Retina (tissue), 1 donor: ENCODE measurements at regions not wholly inside any gene's neighbourhood (a gene's known extent, or its start where the extent isn't known, plus 50 kb on each side); places are given as distances from the start of the nearest gene placed in this dataset.

ENCODE experiments used
- DNase-seq: peaks from one replicate; pipeline ENCODE4 v3.0.0-alpha.2; 2016

GRCh38 chr6:125665295-125665814 is 84.1 kb upstream of the HEY2 start:
- no peak for DNase-seq

- no peak for DNase-seq
These were observed 82.1 kb upstream of the HEY2 start for GRCh38 chr6:125667326-125667725.

GRCh38 chr6:125668071-125668470 is 81.4 kb upstream of the HEY2 start:
- DNase-seq: no peak

GRCh38 chr6:125670568-125670967 is 78.9 kb upstream of the HEY2 start:
- peak; percentile 18 for DNase-seq

- DNase-seq: no peak
These were observed 78.1 kb upstream of the HEY2 start for GRCh38 chr6:125671323-125671722.

GRCh38 chr6:125674230-125674629 is 75.2 kb upstream of the HEY2 start:
- no peak for DNase-seq

GRCh38 chr6:125678601-125679000 is 70.8 kb upstream of the HEY2 start:
- no peak for DNase-seq

- DNase-seq: no peak
These were observed 70.3 kb upstream of the HEY2 start for GRCh38 chr6:125679128-125679527.

GRCh38 chr6:125679651-125680050 is 69.8 kb upstream of the HEY2 start:
- DNase-seq: no peak

GRCh38 chr6:125682939-125683338 is 66.5 kb upstream of the HEY2 start:
- no peak for DNase-seq

GRCh38 chr6:125688138-125688537 is 61.3 kb upstream of the HEY2 start:
- DNase-seq: no peak

GRCh38 chr6:125693480-125693879 is 56.0 kb upstream of the HEY2 start:
- no peak for DNase-seq

GRCh38 chr6:125699591-125699990 is 49.8 kb upstream of the HEY2 start:
- no peak for DNase-seq
